Fibroblast of upper back skin (primary cell): ENCODE measurements at regions not wholly inside any gene's neighbourhood (a gene's known extent, or its start where the extent isn't known, plus 50 kb on each side); places are given as distances from the start of the nearest gene placed in this dataset.
"Not testable (repeated sequence)": the region's sequence is repeated elsewhere in the genome, so short reads cannot be mapped to it uniquely, and the experiment has no call there.

Source experiments
- DNase-seq: peaks from one replicate; pipeline ENCODE4 v3.0.0-alpha.2; 2013

DNA sequence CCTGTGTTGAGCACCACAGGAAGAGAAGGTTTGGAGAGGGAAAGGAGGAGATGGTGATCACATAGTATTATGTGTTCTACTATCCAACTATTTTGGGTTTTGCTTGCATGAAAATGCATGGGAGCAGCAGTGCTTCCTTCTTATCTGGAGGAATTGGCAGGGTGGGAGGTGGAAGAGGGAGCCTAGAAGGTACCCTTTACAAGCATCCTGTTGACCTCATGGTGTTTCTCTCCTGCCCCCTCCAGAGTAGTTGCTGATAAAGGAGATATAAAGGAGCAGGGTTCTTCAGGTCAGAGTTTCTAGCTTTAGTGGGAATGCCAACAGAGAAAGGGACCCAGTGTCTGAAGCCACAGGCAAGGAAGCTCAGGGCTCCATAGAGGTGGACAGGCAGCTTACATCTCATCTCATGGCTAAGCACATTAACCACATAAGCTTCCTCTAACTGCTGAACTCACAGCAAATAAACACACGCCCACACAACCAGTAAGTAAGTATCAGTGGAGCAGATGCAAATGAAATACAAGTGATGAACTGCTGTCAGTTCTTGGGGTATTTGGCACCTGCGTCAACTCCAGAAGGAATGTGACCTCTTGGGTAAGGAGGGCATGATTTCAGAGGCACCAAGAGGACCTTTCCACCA is 174.2 kb upstream of the SLC38A2 start:
- DNase-seq = no peak

- not testable (repeated sequence) for DNase-seq
Observed at GRCh38 chr12:46543378-46543795, 170.8 kb upstream of the SLC38A2 start.

DNA sequence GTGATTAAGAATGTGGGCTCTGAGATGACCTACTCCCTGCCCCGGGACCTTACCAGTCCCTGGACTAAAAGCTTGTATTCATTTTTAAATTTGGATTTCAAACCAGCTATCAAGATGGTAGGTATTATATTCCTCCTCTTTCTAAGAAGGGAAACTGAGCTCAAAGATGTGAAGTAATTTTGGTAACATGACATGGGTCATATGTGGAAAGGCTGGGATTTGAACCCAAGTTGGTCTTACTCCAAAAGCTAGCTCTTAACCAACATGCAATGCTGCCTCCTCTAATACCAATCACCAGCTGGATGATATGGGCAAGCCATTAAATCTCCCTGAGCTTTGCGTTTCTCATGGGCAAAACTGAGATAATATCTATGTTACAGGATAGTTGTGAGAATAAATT is 166.4 kb upstream of the SLC38A2 start:
- DNase-seq = no peak

DNA sequence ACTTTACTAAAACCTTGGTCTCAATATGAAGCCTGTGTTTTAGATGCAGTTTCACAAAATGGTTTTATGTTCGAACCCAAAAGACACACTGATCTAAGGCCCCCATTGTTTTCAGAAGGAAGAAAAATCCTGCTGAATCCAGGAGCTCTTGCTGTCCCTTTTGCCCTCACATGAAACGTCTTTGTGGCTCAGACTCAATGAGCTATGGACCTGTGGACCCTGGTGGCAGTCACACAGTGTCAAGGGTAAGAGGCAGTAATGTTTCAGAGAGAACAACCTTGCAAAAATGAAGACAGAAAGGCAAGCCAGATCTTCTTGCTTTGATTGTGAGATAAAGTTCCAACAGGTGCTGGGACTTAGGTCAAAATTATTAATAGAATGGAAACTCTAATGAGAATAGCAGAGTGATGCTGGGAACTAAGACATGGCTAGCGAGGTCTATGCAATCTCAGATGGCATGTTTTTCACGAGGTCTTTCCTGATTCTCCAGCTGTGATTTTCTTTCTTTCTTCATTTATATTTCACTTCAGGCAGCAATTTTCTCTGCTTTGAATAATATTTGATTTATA is 164.9 kb upstream of the SLC38A2 start:
- DNase-seq = no peak

GRCh38 chr12:46536316-46536715 is 163.7 kb upstream of the SLC38A2 start:
- peak; percentile 25 for DNase-seq

DNA sequence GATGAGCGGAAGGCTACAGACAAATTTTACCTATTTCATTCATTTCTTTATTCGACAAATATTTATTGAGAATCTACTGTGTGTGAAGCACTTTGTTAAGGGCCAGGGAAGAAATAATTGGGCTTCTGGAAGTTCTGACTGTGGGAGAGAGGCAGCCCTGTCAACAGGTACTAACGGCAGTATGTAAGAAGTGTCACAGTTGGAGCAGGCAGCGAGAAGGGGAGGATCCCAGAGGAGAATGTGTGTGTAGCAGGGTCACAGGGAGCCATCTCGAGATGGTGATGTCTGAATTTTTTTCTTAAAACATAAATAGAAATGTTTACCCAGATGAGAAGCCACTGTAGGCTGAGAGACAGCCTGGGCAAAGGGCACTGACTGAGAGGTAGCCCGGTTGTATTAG is 163.3 kb upstream of the SLC38A2 start:
- no peak for DNase-seq

DNA sequence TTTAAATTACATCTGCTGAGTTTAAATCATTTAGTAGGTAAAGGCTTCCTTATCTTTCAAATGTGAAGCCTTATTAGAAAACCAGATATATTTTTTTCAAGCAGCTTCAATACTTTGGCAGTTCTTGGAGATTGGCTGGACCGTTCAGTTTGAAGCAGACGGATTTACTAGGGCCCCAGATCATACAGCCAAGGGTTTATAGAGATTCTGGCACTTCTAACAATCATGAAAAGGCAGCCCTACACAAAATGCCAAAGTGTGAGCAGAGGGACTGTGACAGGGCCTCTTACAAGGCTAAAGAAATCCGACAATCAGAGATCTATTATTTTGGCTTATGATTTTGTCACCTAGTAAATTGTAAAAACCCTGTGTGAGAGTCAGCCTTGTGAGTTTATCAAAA is 162.8 kb upstream of the SLC38A2 start:
- no peak for DNase-seq

GRCh38 chr12:46534327-46534840 is 161.8 kb upstream of the SLC38A2 start:
- DNase-seq = no peak

GRCh38 chr12:46533723-46534122 is 161.2 kb upstream of the SLC38A2 start:
- no peak for DNase-seq

- DNase-seq = no peak
Observed at GRCh38 chr12:46531804-46532203, 159.2 kb upstream of the SLC38A2 start.

DNA sequence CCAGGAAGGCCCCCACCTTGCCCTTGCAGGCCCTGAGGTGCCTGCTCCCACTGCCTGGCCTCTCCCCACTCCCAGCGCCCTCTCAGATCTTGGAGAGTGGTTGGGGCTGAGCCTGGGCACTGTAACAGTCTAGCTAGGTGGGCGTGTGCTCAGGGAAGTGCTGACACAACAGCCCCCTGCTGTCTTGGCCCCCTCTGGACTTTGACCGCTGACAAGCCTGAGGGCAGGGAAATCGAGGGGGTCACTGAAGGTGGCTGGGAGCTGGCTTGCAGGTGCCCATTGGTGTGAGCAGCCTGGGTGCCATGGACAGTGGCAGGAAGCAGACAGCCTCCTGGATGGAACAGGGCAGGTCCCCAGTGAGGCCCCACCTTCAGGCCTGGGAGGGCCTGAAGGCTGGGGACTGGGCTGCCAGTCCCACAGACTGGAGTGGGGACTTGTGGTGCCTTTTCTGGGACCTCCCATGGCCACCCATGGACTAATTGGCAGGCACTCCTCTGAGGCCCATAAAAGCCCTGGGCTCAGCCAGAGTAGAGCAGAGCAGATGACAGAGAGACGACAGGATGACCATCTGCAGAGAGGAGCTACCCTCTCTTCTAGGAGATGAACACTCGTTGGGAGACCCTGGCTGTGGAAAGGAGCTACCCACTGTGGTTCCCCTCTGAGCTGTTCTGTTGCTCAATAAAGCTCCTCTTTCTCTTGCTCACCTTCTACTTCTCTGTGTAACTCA is 158.6 kb upstream of the SLC38A2 start:
- DNase-seq = no peak

- DNase-seq = no peak
Observed at GRCh38 chr12:46530373-46531056, 157.9 kb upstream of the SLC38A2 start.

GRCh38 chr12:46526233-46526632 is 153.7 kb upstream of the SLC38A2 start:
- DNase-seq = no peak

DNA sequence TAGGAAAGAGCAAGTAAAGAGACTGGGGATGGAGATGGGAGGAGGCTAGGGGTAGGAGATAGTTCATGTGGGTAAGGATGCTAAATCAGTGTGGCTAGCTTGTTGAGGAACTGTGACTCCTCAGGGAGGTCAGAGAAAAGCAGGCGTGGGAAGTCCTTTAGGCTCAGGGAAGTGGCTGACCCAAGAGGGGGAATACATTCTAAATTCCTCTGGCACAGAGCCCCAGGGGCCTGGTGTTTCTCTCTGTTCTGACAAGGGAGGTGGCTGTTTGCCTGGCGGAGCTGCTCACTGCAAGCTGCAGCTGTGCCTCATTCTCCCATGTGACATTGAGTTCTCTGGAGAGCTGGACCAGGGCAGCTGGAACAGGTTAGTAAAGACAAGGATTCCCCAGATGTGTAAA is 152.2 kb upstream of the SLC38A2 start:
- peak; percentile 90 for DNase-seq

- DNase-seq = peak; percentile 95
Observed at GRCh38 chr12:46523863-46524770, 151.5 kb upstream of the SLC38A2 start.

- peak; percentile 22 for DNase-seq
Observed at GRCh38 chr12:46523446-46523845, 150.9 kb upstream of the SLC38A2 start.

GRCh38 chr12:46522071-46522470 is 149.5 kb upstream of the SLC38A2 start:
- peak; percentile 26 for DNase-seq

GRCh38 chr12:46521145-46521544 is 148.6 kb upstream of the SLC38A2 start:
- DNase-seq = no peak

DNA sequence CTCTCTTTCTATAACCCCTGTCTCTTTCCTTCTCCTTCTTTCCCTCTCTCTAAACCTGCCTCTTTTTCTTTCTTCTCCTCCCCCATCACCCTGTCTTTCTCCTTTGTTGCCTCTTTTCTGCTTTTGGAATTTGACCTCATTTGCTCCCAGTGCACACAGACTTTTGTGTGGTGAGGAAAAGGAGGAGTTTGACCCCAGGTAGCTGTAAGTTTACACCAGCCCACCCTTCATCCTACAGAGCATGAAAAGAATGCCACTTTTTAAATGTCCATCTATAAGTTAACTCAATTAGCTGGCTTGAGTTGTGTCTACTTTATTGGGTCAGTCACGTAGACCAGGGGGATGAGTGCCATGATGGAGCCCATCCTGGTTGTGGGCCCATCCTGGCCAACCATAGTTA is 146.8 kb upstream of the SLC38A2 start:
- no peak for DNase-seq

- no peak for DNase-seq
Observed at GRCh38 chr12:46518729-46519128, 146.2 kb upstream of the SLC38A2 start.

DNA sequence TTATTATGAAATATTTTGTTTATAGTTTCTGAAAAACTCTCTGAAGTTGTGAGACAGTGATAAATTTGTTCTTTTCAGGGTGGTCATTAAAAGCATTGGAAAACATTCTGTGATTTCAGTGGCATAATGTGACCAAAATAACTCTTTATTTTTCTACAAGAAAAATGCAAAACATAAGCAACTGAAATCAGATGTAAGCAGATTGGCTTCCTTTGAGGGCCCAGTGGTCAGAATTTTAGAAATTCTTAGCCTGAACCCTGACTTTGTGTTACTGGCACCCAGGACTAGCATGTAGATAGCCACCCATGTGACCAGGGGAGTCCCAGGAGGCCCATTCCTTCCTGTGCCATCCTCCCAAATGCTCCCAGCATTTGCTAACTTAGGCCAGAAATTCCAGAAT is 145.6 kb upstream of the SLC38A2 start:
- no peak for DNase-seq

GRCh38 chr12:46517579-46517962 is 145.0 kb upstream of the SLC38A2 start:
- DNase-seq = no peak
